Erythroblast (primary cell): ENCODE measurements at regions not wholly inside any gene's neighbourhood (a gene's known extent, or its start where the extent isn't known, plus 50 kb on each side); places are given as distances from the start of the nearest gene placed in this dataset.

Experiments used
- DNase-seq, 2 experiments: peaks; one replicate each; lab custom pipeline; 2025; lab: John Stamatoyannopoulos, UW
- GATA1 ChIP-seq: IDR thresholded peaks from 2 replicates; pipeline ENCODE4 v1.6.1; 2011; ENCODE audit warnings: low read depth, mild to moderate bottlenecking, control low read depth, low read length, moderate library complexity
- POLR2A ChIP-seq: IDR thresholded peaks from 2 replicates; pipeline ENCODE4 v1.6.1; 2011; ENCODE audit warnings: mild to moderate bottlenecking, low read length

DNA sequence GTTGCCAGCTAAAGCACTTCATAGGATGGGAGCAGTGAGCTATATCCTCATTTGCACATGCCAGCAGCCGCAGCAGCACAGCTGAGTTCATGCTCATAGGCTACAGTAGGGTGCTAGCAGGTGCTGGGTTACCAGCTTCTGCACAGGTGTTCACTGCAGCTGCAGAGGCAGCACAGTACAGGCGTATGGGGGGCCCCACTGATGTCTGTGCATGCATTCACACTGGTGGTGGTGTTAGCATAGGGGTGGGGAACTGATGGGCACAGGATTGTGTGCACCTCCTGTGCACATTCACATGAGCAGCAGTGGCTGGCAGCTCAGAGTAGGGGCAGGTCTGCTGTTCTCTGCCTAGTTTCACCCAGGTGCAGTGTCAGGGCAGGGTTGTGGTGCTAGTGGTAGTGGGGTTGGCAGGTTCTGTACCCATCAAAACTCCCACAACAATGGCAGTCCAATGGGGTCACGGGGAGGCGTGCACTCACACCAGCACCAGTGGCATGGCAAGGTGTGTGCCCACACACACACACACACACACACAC, 58.9 kb upstream of the IRAK1BP1 start:
- TF ChIP-seq POLR2A: no peak
- no peak for TF ChIP-seq GATA1
- no peak for DNase-seq

DNA sequence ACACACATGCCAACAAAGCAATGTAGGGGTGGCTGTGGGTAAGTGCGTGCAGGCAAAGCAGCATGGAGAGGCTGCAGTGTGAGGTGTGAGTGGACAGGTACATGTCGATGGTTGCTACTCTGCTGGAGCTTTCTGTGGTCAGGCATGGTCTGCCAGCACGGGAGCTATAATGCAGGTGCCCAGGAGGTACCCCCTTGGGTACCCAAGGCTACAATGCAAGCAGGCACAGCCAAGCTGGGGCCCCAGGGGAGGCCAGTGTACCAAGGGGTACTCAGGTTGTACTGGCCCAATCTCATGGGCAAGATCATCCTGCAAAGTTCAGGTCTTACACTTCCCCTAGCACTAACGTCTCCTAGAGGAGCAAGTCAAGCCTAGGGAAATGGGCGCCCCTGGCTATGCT, 58.4 kb upstream of the IRAK1BP1 start:
- DNase-seq: no peak
- TF ChIP-seq GATA1 (no peak), POLR2A (no peak)

DNA sequence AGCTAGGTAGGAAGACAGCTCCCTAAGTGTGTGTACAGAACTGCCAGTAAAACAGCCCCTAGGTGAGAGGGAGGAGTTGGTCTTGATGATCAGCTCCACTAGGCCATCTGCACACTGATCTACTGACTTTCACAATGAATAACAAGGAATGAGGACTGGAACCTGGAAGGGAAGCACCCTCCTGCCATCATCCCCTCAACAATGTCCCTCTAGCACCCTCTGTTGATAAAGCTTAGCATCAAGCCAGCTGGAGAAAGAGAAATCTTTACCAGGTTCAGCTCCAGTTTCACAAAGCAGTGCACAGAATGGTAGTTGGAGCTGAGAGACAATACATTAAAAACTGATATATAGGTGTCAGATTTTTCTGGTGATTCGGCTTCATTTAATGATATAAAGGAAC, 57.2 kb upstream of the IRAK1BP1 start:
- TF ChIP-seq GATA1: no peak
- TF ChIP-seq POLR2A: no peak
- DNase-seq: no peak

DNA sequence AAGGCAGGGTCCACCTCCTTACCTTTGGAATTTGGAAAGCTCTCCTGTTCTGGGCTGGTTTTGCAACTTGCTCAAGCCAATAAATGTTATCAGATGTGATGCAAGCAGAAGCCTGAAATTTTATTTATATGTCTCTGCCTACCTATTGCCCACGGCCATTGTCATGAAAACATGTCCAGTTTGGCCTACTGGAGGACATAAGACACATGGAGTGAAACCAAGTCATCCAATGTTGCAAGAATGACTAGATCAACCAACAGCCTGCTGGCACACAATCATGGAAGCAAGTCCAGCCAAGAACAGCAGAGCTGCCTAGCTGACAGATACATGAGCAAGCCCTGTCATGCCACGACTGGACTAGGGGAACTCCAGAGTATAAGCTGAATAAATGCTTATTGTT, 56.7 kb upstream of the IRAK1BP1 start:
- no peak for DNase-seq
- TF ChIP-seq GATA1: no peak
- TF ChIP-seq POLR2A: no peak
